ENCODE measurements at regions not wholly inside any gene's neighbourhood (a gene's known extent, or its start where the extent isn't known, plus 50 kb on each side); places are given as distances from the start of the nearest gene placed in this dataset.

DNA sequence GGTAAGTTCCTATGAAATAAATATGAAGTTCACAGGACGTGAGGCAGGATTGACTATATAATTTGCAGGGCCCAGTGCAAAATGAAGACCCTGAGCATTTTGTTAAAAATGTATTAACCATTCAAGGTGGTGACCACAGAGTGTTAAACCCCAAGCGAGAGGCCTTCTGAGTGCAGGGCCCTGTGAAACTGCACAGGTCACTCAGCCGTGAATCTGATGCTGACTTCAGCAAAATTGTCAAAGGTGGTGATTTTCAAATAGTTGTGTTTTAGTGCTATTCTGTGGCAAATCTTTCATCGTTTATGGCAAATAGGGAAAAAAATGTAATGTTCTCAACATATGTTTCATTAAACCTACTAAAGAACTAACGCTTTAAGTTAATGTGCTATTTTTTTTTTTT lies 334.0 kb upstream of the NAV3 start (continued):
- TF ChIP-seq, protein P1, sequence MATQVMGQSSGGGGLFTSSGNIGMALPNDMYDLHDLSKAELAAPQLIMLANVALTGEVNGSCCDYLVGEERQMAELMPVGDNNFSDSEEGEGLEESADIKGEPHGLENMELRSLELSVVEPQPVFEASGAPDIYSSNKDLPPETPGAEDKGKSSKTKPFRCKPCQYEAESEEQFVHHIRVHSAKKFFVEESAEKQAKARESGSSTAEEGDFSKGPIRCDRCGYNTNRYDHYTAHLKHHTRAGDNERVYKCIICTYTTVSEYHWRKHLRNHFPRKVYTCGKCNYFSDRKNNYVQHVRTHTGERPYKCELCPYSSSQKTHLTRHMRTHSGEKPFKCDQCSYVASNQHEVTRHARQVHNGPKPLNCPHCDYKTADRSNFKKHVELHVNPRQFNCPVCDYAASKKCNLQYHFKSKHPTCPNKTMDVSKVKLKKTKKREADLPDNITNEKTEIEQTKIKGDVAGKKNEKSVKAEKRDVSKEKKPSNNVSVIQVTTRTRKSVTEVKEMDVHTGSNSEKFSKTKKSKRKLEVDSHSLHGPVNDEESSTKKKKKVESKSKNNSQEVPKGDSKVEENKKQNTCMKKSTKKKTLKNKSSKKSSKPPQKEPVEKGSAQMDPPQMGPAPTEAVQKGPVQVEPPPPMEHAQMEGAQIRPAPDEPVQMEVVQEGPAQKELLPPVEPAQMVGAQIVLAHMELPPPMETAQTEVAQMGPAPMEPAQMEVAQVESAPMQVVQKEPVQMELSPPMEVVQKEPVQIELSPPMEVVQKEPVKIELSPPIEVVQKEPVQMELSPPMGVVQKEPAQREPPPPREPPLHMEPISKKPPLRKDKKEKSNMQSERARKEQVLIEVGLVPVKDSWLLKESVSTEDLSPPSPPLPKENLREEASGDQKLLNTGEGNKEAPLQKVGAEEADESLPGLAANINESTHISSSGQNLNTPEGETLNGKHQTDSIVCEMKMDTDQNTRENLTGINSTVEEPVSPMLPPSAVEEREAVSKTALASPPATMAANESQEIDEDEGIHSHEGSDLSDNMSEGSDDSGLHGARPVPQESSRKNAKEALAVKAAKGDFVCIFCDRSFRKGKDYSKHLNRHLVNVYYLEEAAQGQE (IDR thresholded peaks at IDR 0.05; ENCODE audit: low read depth, low read length): no peak
- TF ChIP-seq FOXJ3 (CRISPR knock-in tag; IDR thresholded peaks at IDR 0.05): no peak

DNA sequence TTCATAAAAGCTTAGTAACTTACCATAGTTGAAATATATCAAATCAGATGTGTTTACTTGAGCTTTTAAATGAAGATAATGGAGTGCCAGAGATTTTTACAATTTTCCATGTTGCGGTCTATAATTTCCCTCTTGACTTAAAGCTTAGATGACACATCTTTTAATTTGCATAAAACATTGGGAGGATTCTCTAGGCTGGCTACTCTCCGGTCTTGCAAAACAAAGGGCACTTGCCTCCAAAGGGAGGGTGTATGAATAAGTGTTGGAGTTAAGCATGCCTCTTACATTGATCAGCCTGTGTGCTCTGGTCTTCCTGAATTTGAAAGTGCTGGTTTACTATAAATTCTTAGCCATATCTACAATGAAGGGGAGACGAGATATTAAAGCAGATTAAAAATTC lies 336.4 kb upstream of the NAV3 start:
- no peak overlapping the region for H2AFZ ChIP-seq (ENCODE audit: low read depth)
- no peaks in the 10 kb centered on the region for H4K20me1 ChIP-seq (ENCODE audit: insufficient read depth)
- H3K36me3 ChIP-seq (replicated peaks in 1 of 2; ENCODE audit: control insufficient read depth in 1 of 2, insufficient read depth in 2 of 2, low read length in 1 of 2): no peaks in the 10 kb centered on the region
- no peak overlapping the region for H3K4me2 ChIP-seq
- no peak overlapping the region for H3K9ac ChIP-seq
- no peak overlapping the region for H3K4me3 ChIP-seq (ENCODE audit: low read depth in 2 of 2, low read length in 1 of 2)
- H3K4me1 ChIP-seq (ENCODE audit: control insufficient read depth in 1 of 2, insufficient read depth in 2 of 2, low read depth in 1 of 2, low read length in 1 of 2): no peaks in the 10 kb centered on the region; a peak in 1 of 4 replicates
- no peaks in the 10 kb centered on the region for H3K27me3 ChIP-seq (ENCODE audit: insufficient read depth)
- CTCF ChIA-PET: no interaction called here
- H3K9me2 ChIP-seq: no peaks in the 10 kb centered on the region
- POLR2A ChIA-PET: no interaction called here
- DNase-seq: no peak
- TF ChIP-seq, protein P2, sequence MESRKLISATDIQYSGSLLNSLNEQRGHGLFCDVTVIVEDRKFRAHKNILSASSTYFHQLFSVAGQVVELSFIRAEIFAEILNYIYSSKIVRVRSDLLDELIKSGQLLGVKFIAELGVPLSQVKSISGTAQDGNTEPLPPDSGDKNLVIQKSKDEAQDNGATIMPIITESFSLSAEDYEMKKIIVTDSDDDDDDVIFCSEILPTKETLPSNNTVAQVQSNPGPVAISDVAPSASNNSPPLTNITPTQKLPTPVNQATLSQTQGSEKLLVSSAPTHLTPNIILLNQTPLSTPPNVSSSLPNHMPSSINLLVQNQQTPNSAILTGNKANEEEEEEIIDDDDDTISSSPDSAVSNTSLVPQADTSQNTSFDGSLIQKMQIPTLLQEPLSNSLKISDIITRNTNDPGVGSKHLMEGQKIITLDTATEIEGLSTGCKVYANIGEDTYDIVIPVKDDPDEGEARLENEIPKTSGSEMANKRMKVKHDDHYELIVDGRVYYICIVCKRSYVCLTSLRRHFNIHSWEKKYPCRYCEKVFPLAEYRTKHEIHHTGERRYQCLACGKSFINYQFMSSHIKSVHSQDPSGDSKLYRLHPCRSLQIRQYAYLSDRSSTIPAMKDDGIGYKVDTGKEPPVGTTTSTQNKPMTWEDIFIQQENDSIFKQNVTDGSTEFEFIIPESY (IDR thresholded peaks at IDR 0.05; ENCODE audit: borderline replicate concordance, low read depth): no peak
- TF ChIP-seq FOXJ3 (CRISPR knock-in tag; IDR thresholded peaks at IDR 0.05) (no peak), SIN3A (IDR thresholded peaks at IDR 0.05; ENCODE audit: borderline replicate concordance, low read depth, low read length) (no peak), RCOR1 (IDR thresholded peaks at IDR 0.05; ENCODE audit: low read length) (no peak), RXRA (IDR thresholded peaks at IDR 0.05; ENCODE audit: borderline replicate concordance, low read depth) (no peak), RAD21 (IDR thresholded peaks at IDR 0.05; ENCODE audit: low read length) (no peak), GATA2 (CRISPR knock-in tag; IDR thresholded peaks at IDR 0.05) (no peak), EP300 (IDR thresholded peaks at IDR 0.05; ENCODE audit: borderline replicate concordance in 1 of 2, low read depth in 1 of 2, low read length in 1 of 2) (no peak)
- TF ChIP-seq, protein P3, sequence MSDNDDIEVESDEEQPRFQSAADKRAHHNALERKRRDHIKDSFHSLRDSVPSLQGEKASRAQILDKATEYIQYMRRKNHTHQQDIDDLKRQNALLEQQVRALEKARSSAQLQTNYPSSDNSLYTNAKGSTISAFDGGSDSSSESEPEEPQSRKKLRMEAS (IDR thresholded peaks at IDR 0.05; ENCODE audit: low read depth): no peak
- TF ChIP-seq, protein P4, sequence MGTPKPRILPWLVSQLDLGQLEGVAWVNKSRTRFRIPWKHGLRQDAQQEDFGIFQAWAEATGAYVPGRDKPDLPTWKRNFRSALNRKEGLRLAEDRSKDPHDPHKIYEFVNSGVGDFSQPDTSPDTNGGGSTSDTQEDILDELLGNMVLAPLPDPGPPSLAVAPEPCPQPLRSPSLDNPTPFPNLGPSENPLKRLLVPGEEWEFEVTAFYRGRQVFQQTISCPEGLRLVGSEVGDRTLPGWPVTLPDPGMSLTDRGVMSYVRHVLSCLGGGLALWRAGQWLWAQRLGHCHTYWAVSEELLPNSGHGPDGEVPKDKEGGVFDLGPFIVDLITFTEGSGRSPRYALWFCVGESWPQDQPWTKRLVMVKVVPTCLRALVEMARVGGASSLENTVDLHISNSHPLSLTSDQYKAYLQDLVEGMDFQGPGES (IDR thresholded peaks at IDR 0.05; ENCODE audit: low read depth, low read length): no peak
- TF ChIP-seq, protein P5, sequence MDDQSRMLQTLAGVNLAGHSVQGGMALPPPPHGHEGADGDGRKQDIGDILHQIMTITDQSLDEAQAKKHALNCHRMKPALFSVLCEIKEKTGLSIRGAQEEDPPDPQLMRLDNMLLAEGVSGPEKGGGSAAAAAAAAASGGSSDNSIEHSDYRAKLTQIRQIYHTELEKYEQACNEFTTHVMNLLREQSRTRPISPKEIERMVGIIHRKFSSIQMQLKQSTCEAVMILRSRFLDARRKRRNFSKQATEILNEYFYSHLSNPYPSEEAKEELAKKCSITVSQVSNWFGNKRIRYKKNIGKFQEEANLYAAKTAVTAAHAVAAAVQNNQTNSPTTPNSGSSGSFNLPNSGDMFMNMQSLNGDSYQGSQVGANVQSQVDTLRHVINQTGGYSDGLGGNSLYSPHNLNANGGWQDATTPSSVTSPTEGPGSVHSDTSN (IDR thresholded peaks at IDR 0.05): no peak
- TF ChIP-seq, protein P6, sequence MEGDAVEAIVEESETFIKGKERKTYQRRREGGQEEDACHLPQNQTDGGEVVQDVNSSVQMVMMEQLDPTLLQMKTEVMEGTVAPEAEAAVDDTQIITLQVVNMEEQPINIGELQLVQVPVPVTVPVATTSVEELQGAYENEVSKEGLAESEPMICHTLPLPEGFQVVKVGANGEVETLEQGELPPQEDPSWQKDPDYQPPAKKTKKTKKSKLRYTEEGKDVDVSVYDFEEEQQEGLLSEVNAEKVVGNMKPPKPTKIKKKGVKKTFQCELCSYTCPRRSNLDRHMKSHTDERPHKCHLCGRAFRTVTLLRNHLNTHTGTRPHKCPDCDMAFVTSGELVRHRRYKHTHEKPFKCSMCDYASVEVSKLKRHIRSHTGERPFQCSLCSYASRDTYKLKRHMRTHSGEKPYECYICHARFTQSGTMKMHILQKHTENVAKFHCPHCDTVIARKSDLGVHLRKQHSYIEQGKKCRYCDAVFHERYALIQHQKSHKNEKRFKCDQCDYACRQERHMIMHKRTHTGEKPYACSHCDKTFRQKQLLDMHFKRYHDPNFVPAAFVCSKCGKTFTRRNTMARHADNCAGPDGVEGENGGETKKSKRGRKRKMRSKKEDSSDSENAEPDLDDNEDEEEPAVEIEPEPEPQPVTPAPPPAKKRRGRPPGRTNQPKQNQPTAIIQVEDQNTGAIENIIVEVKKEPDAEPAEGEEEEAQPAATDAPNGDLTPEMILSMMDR (IDR thresholded peaks at IDR 0.05): no peak
- no peaks in the 10 kb centered on the region for H3K9me3 ChIP-seq
- 52% methylated on average over 3 of the region's 3 CpGs for WGBS (ENCODE audit: low lambda C conversion rate)
- no peaks in the 10 kb centered on the region for H3K79me2 ChIP-seq (ENCODE audit: insufficient read depth)
- no peak overlapping the region for H3K27ac ChIP-seq (ENCODE audit: low read depth in 2 of 2, low read length in 1 of 2)
- H3F3A ChIP-seq (replicated peaks; ENCODE audit: insufficient read depth): peaks cover 5% of the 10 kb centered on the region
